ENCODE measurements at regions not wholly inside any gene's neighbourhood (a gene's known extent, or its start where the extent isn't known, plus 50 kb on each side); places are given as distances from the start of the nearest gene placed in this dataset.

DNA sequence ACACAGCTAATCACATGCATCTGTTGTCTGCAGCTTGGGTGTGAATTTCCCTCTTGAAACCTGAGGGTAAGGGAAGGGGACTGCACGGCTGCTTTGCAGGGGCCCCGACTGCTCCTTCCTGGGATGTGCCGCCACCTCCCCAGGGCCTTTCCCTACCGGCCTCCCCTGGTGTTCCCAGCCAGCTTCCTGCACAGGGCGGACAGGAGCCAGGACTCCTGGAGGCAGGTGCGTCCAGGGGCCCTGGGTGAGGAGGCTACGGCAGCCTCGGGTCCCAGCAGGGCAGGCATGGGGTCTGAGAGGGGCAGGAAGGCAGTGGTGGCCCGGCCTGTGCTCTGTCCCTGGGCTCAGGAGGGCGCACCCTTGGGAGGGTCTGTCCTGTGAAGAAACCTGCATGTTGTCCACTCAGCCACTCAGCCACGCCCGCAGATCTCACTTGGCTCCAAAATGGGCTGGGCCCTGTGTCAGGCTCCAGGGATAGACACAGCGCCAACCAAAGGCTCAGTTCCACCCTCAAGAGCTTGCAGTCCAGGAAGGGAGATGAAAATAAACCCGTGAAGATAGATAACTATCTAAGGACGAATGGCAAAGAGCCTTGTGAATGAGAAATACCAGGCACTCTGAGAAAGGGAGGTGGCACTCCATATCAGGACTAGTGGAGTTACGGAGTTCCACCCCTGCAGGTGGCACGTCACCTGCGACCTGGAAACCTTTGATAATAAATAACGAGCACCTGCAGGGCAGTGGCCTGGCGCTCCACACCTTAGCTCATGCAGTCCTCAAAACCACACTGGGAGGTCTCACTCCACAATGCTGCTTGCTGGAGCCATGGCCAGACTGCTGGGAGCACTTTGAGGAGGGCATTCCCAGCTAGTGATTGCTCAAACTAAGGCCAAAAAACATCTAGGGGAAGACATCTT lies 427.4 kb downstream of the AACS start:
- DNase-seq (ENCODE audit: low spot score) (no peak), ATAC-seq (ENCODE audit: insufficient number of reproducible peaks, low FRiP score, low read depth) (no peak)
- H3K36me3 ChIP-seq = no peaks in the 10 kb centered on the region
- TF ChIP-seq, protein P1, sequence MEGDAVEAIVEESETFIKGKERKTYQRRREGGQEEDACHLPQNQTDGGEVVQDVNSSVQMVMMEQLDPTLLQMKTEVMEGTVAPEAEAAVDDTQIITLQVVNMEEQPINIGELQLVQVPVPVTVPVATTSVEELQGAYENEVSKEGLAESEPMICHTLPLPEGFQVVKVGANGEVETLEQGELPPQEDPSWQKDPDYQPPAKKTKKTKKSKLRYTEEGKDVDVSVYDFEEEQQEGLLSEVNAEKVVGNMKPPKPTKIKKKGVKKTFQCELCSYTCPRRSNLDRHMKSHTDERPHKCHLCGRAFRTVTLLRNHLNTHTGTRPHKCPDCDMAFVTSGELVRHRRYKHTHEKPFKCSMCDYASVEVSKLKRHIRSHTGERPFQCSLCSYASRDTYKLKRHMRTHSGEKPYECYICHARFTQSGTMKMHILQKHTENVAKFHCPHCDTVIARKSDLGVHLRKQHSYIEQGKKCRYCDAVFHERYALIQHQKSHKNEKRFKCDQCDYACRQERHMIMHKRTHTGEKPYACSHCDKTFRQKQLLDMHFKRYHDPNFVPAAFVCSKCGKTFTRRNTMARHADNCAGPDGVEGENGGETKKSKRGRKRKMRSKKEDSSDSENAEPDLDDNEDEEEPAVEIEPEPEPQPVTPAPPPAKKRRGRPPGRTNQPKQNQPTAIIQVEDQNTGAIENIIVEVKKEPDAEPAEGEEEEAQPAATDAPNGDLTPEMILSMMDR (IDR thresholded peaks at IDR 0.05) = no peak
- H3K4me1 ChIP-seq (ENCODE audit: control insufficient read depth in 1 of 2, low read depth in 2 of 2) = no peaks in the 10 kb centered on the region
- H3K27me3 ChIP-seq (replicated peaks; ENCODE audit: insufficient read depth) = no peaks in the 10 kb centered on the region
- H3K4me3 ChIP-seq = no peak overlapping the region
- no peak overlapping the region for H3K27ac ChIP-seq
- peaks cover 3% of the 10 kb centered on the region for H3K9me3 ChIP-seq

DNA sequence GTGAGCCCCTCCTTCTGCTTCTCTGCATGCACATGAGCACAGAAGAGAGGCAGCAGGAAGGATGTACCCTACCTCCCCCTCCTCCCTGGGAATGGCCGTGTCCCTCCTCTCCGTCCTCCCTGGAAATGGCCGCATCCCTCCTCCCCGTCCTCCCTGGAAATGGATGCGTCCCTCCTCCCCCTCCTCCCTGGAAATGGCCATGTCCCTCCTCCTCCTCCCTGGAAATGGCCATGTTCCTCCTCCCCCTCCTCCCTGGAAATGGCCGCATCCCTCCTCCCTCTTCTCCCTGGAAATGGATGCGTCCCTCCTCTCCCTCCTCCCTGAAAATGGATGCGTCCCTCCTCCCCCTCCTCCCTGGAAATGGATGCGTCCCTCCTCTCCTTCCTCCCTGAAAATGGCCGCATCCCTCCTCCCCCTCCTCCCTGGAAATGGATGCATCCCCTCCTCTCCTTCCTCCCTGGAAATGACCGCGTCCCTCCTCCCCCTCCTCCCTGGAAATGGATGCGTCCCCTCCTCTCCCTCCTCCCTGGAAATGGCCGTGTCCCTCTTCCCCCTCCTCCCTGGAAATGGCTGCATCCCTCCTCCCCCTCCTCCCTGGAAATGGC lies 428.6 kb downstream of the AACS start:
- H3K4me3 ChIP-seq = no peak overlapping the region
- H3K4me1 ChIP-seq (ENCODE audit: control insufficient read depth in 1 of 2, low read depth in 2 of 2) = no peaks in the 10 kb centered on the region
- no peaks in the 10 kb centered on the region for H3K36me3 ChIP-seq
- H3K27me3 ChIP-seq (replicated peaks; ENCODE audit: insufficient read depth) = no peaks in the 10 kb centered on the region
- no peak overlapping the region for H3K27ac ChIP-seq
- no peaks in the 10 kb centered on the region for H3K9me3 ChIP-seq
- ATAC-seq (ENCODE audit: insufficient number of reproducible peaks, low FRiP score, low read depth) (no peak), DNase-seq (ENCODE audit: low spot score) (no peak)
- TF ChIP-seq, protein P1 (IDR thresholded peaks at IDR 0.05) = no peak

GRCh38 chr12:125503128-125503527 lies 437.9 kb downstream of the AACS start:
- no peaks in the 10 kb centered on the region for H3K4me1 ChIP-seq (ENCODE audit: control insufficient read depth in 1 of 2, low read depth in 2 of 2)
- ATAC-seq (ENCODE audit: insufficient number of reproducible peaks, low FRiP score, low read depth) (no peak), DNase-seq (ENCODE audit: low spot score) (no peak)
- no peaks in the 10 kb centered on the region for H3K9me3 ChIP-seq
- no peak overlapping the region for H3K4me3 ChIP-seq
- H3K27ac ChIP-seq = no peak overlapping the region
- H3K27me3 ChIP-seq (replicated peaks; ENCODE audit: insufficient read depth) = no peaks in the 10 kb centered on the region
- H3K36me3 ChIP-seq = no peaks in the 10 kb centered on the region
- TF ChIP-seq, protein P1 (IDR thresholded peaks at IDR 0.05) = no peak

DNA sequence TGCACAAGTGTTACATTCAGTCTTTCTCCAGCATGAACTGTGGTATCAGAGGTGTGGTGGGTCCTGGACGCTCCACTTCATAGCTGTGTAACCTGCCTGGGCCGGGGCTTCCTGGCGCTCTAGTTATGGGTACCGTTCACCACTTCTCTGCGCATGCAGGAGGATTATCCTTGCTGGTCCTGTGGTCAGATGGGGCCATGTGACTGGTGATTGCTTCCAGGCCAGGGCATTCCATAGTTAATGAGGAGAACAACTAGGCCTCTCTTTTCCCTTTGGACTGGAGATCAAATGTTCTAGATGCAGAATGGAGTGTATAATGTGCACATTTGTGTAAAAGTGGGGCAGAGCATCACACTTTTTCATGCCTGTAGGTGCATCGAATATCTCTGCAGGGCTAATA lies 444.0 kb downstream of the AACS start:
- DNase-seq (ENCODE audit: low spot score) = no peak
- H3K27ac ChIP-seq = no peak overlapping the region
- TF ChIP-seq, protein P1 (IDR thresholded peaks at IDR 0.05) = no peak

DNA sequence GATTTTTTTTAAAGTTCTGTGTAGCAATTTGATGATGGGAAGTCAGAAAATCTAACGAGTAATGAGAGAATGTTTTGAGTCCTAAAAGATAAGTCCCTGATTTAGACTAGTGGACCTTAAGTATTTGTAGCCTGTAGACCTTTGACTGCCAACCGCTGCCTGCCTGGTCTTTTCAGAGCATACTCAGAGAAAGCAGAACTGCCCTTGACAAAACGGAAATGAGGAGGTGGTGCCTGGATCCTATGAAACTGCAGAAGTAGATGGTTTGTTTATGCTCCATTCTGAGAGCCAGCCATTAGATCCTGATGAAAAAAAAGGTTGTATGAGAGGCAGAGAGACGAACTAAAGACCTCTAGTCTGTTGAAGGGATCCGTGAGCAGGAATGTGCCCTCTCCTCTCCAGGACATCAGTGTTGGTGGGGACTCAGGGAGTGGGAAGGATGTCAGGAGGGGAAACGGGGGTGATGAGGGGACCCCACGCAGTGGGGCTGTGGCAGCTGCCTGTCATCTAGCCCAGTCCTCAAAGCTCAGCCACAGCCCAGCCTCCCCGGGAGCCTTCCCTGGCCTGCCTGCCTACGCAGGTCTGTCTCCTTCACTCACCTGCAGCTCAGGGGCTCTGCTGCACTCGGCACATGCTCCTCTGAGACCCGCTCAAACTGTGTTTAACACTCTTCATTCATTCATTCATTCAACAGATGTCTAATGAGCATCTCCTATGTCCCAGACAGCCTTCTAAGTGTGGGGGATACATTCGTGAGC lies 447.5 kb downstream of the AACS start:
- Histone ChIP-seq H3K4me1 (ENCODE audit: control insufficient read depth in 1 of 2, low read depth in 2 of 2) (no peaks in the 10 kb centered on the region), H3K27me3 (replicated peaks; ENCODE audit: insufficient read depth) (no peaks in the 10 kb centered on the region), H3K36me3 (no peaks in the 10 kb centered on the region), H3K9me3 (no peaks in the 10 kb centered on the region), H3K4me3 (no peak overlapping the region), H3K27ac (no peak overlapping the region)
- ATAC-seq (ENCODE audit: insufficient number of reproducible peaks, low FRiP score, low read depth) (no peak), DNase-seq (ENCODE audit: low spot score) (no peak)
- TF ChIP-seq, protein P1 (IDR thresholded peaks at IDR 0.05) = no peak

More for the DNA sequence above, 444.0 kb downstream of the AACS start:
- no peaks in the 10 kb centered on the region for H3K4me1 ChIP-seq (ENCODE audit: control insufficient read depth in 1 of 2, low read depth in 2 of 2)
- H3K36me3 ChIP-seq = no peaks in the 10 kb centered on the region
- no peak overlapping the region for H3K4me3 ChIP-seq
- no peak for ATAC-seq (ENCODE audit: insufficient number of reproducible peaks, low FRiP score, low read depth)
- H3K27me3 ChIP-seq (replicated peaks; ENCODE audit: insufficient read depth) = no peaks in the 10 kb centered on the region
- H3K9me3 ChIP-seq = no peaks in the 10 kb centered on the region
